HCT116 (cell line): ENCODE measurements at regions not wholly inside any gene's neighbourhood (a gene's known extent, or its start where the extent isn't known, plus 50 kb on each side); places are given as distances from the start of the nearest gene placed in this dataset.

Source experiments
- ATAC-seq: fragments of 200-7000 bp; cut with Tn5 transposase; 2 replicates; pipeline ENCODE4 v1.9.1; 2020; ENCODE audit warnings: mild to moderate bottlenecking, moderate library complexity
- BruUV-seq: library from RNA; stranded (reverse); fragments of 400-500 nt; replicated peaks from 2 replicates; lab custom pipeline; 2021; lab: Mats Ljungman, UMichigan
- CTCF ChIA-PET: fragments of 300-600 bp; sonication (Branson Sonifier 250); formaldehyde crosslinking; loops from one replicate; lab custom pipeline; 2021; ENCODE audit warnings: antibody characterized with exemption; lab: Charles Lee
- POLR2A ChIA-PET: fragments of 300-600, 350-600 bp; sonication (Branson Sonifier 250); formaldehyde crosslinking; loops from one replicate; lab custom pipeline; 2021; ENCODE audit warnings: antibody characterized with exemption; lab: Charles Lee
- RAD21 ChIA-PET, 2 experiments: fragments of 300-600 bp; sonication (Branson Sonifier 250); formaldehyde crosslinking; loops; one replicate each; lab custom pipeline; 2023; ENCODE audit warnings: low total read pairs in 2 of 2; ENCODE audit not compliant: uncharacterized antibody in 2 of 2, unreplicated experiment in 2 of 2, low non-redundant PET in 1 of 2; lab: Charles Lee
- DNase-seq: peaks from one replicate; pipeline ENCODE4 v3.0.0-alpha.2; 2010; ENCODE audit warnings: low read depth, low spot score
- H2AFZ ChIP-seq: fragments of 200-600 bp; shearing (Covaris generic), sonication (generic); 2 replicates; pipeline ENCODE4 v1.6.1; 2017; ENCODE audit warnings: low read depth, mixed run types, mixed read lengths, antibody characterized with exemption, low read length; ENCODE audit not compliant: poor library complexity, severe bottlenecking
- H3K27ac ChIP-seq: 2 replicates; pipeline ENCODE4 v1.5.1; 2012; ENCODE audit warnings: low read depth, low read length
- H3K27me3 ChIP-seq: fragments of 200-600 bp; sonication (generic); 2 replicates; pipeline ENCODE4 v1.6.1; 2016; ENCODE audit warnings: mixed run types, low read length, mixed read lengths; ENCODE audit not compliant: insufficient read depth
- H3K36me3 ChIP-seq, 2 experiments: fragments of 200-500 bp in 1 of 2; fragments of 200-600 bp in 1 of 2; sonication (Bioruptor generic) in 1 of 2; sonication (generic) in 1 of 2; 2 replicates each; pipeline versions ENCODE4 v1.5.1 to v1.6.1; 2014 to 2016; ENCODE audit warnings: low read length in 2 of 2, inconsistent platforms in 1 of 2, mixed read lengths in 1 of 2, mixed run types in 1 of 2; ENCODE audit not compliant: insufficient read depth in 2 of 2, control insufficient read depth in 1 of 2
- H3K4me1 ChIP-seq, 2 experiments: fragments of 200-600 bp in 1 of 2; sonication (generic) in 1 of 2; 2 replicates each; pipeline versions ENCODE4 v1.5.1 to v1.6.1; 2012 to 2017; ENCODE audit warnings: low read length in 2 of 2, inconsistent platforms in 1 of 2, mild to moderate bottlenecking in 1 of 2, mixed read lengths in 1 of 2, mixed run types in 1 of 2, moderate library complexity in 1 of 2; ENCODE audit not compliant: insufficient read depth in 2 of 2, control insufficient read depth in 1 of 2
- H3K4me2 ChIP-seq: fragments of 200-600 bp; sonication (generic); 2 replicates; pipeline ENCODE4 v1.6.1; 2017; ENCODE audit warnings: mixed run types, low read length, mixed read lengths
- H3K4me3 ChIP-seq, 2 experiments: fragments of 200-600 bp in 1 of 2; sonication (generic) in 1 of 2; replicated peaks in 1 of 2; 2 replicates each; pipeline ENCODE4 v1.5.1; 2011 to 2016; ENCODE audit warnings: low read length in 2 of 2, control low read depth in 1 of 2, low read depth in 1 of 2, mild to moderate bottlenecking in 1 of 2, mixed read lengths in 1 of 2, mixed run types in 1 of 2
- H3K79me2 ChIP-seq: fragments of 200-600 bp; sonication (generic); 2 replicates; pipeline ENCODE4 v1.6.1; 2017; ENCODE audit warnings: mild to moderate bottlenecking, mixed run types, low read length, moderate library complexity, mixed read lengths; ENCODE audit not compliant: insufficient read depth
- H3K9ac ChIP-seq: fragments of 200-600 bp; sonication (generic); 2 replicates; pipeline ENCODE4 v1.6.1; 2016; ENCODE audit warnings: low read length, mixed read lengths
- H3K9me2 ChIP-seq: fragments of 200-600 bp; sonication (generic), shearing (Covaris generic); 2 replicates; pipeline ENCODE4 v1.6.1; 2017; ENCODE audit warnings: mixed run types, mild to moderate bottlenecking, moderate library complexity; ENCODE audit not compliant: insufficient read depth
- H3K9me3 ChIP-seq, 2 experiments: fragments of 200-500 bp in 1 of 2; fragments of 200-600 bp in 1 of 2; sonication (Bioruptor generic) in 1 of 2; sonication (generic) in 1 of 2; 2 replicates each; pipeline ENCODE4 v1.6.1; 2014 to 2017; ENCODE audit warnings: low read length in 2 of 2, mixed read lengths in 2 of 2, inconsistent platforms in 1 of 2, low read depth in 1 of 2, mild to moderate bottlenecking in 1 of 2, mixed run types in 1 of 2, moderate library complexity in 1 of 2; ENCODE audit not compliant: control insufficient read depth in 1 of 2, insufficient read depth in 1 of 2
- H4K20me1 ChIP-seq: fragments of 200-600 bp; sonication (generic), shearing (Covaris generic); 2 replicates; pipeline ENCODE4 v1.6.1; 2017; ENCODE audit warnings: mixed run types, mild to moderate bottlenecking, moderate library complexity; ENCODE audit not compliant: insufficient read depth
- CEBPB ChIP-seq: IDR thresholded peaks from 2 replicates; pipeline ENCODE4 v1.6.1; 2012; ENCODE audit warnings: low read depth
- JUND ChIP-seq: IDR thresholded peaks from 2 replicates; pipeline ENCODE4 v1.6.1; 2012
- POLR2AphosphoS5 ChIP-seq: IDR thresholded peaks from 2 replicates; pipeline ENCODE4 v1.6.1; 2011; ENCODE audit warnings: mild to moderate bottlenecking, low read depth, low read length, moderate library complexity
- ZNF274 ChIP-seq: fragments of 200-500 bp; sonication (Bioruptor generic); IDR thresholded peaks from 2 replicates; pipeline ENCODE4 v1.6.1; 2014; ENCODE audit warnings: mild to moderate bottlenecking, low read depth, low read length, inconsistent platforms
- intact Hi-C: fragments of 100-400 bp; cut with micrococcal nuclease; formaldehyde crosslinking; loops from 2 replicates; pipeline ENCODE4 v1.10.0; 2022
- TF ChIP-seq, protein P1 (sequence below): IDR thresholded peaks from 2 replicates; pipeline ENCODE4 v1.6.1; 2012; ENCODE audit warnings: low read depth
- TF ChIP-seq, protein P2 (sequence below), 3 experiments: fragments of 200-600 bp in 1 of 3; sonication (generic) in 1 of 3; IDR thresholded peaks in 2 of 3; conservative IDR thresholded peaks in 1 of 3; 2 replicates each; pipeline ENCODE4 v1.5.1; 2012 to 2017; ENCODE audit warnings: low read depth in 2 of 3, low read length in 2 of 3, antibody characterized with exemption in 1 of 3, borderline replicate concordance in 1 of 3, control low read depth in 1 of 3, mild to moderate bottlenecking in 1 of 3, mixed read lengths in 1 of 3, mixed run types in 1 of 3, moderate library complexity in 1 of 3; ENCODE audit not compliant: insufficient read depth in 1 of 3
- TF ChIP-seq, protein P3 (sequence below): IDR thresholded peaks from 2 replicates; pipeline ENCODE4 v1.6.1; 2011; ENCODE audit warnings: mild to moderate bottlenecking, low read length, moderate library complexity; ENCODE audit not compliant: insufficient replicate concordance; ENCODE audit errors: extremely low read depth
- TF ChIP-seq, protein P4 (sequence below): IDR thresholded peaks from 2 replicates; pipeline ENCODE4 v1.6.1; 2012

GRCh38 chr2:64860936-64861335, 128.3 kb upstream of the SLC1A4 start (continued):
- TF ChIP-seq, protein P1, sequence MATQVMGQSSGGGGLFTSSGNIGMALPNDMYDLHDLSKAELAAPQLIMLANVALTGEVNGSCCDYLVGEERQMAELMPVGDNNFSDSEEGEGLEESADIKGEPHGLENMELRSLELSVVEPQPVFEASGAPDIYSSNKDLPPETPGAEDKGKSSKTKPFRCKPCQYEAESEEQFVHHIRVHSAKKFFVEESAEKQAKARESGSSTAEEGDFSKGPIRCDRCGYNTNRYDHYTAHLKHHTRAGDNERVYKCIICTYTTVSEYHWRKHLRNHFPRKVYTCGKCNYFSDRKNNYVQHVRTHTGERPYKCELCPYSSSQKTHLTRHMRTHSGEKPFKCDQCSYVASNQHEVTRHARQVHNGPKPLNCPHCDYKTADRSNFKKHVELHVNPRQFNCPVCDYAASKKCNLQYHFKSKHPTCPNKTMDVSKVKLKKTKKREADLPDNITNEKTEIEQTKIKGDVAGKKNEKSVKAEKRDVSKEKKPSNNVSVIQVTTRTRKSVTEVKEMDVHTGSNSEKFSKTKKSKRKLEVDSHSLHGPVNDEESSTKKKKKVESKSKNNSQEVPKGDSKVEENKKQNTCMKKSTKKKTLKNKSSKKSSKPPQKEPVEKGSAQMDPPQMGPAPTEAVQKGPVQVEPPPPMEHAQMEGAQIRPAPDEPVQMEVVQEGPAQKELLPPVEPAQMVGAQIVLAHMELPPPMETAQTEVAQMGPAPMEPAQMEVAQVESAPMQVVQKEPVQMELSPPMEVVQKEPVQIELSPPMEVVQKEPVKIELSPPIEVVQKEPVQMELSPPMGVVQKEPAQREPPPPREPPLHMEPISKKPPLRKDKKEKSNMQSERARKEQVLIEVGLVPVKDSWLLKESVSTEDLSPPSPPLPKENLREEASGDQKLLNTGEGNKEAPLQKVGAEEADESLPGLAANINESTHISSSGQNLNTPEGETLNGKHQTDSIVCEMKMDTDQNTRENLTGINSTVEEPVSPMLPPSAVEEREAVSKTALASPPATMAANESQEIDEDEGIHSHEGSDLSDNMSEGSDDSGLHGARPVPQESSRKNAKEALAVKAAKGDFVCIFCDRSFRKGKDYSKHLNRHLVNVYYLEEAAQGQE: no peak

DNA sequence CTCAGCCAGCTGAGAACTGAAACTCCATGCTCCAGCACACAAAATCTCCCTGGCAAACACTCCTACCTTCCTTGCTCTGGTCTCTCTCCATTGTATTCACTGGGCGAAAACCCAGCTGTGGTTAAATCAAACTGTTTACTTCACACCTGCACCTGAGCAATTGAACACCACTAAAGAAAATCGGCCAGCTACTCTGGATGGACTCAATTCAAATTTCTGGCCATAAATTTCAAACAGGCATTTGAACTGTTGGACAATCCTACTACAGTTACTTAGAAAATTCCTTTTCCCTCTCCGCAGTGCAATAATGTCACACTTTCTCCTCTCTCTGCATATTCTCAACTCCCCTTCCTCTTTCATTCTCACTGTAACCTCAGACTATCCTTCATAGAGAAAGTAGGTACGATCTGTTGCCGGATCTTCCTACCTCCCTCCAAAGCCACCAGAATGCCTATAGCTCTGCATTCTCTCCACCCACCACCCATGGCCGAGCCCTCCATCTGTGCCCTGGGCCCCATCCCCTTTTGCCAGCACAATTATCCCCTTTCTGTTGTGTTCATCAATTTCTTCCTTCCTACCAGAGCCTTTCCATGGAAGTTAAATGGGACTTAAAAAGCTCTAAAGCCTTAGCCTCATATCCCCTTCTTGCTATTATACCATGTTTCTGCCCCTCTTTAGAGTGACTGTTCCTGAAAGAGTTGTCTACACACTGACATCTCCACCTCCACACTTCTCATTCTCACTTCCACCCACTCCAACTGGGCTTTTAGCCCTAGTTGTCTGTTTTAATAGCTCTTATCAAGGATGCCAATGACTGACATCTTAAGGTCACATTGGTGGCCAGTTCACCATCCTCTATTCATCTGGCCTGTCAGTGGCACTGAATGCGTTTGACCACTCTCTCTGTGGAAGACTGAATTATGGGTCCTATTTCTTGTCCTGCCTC, 127.5 kb upstream of the SLC1A4 start:
- no peaks in the 10 kb centered on the region for H3K36me3 ChIP-seq
- no peak overlapping the region for H3K9ac ChIP-seq
- no TSS peak for BruUV-seq
- peak overlapping the region; percentile 26 for H3K4me2 ChIP-seq
- no peaks in the 10 kb centered on the region for H3K27me3 ChIP-seq
- ATAC-seq (no peak), DNase-seq (no peak)
- no peak overlapping the region for H3K27ac ChIP-seq
- intact Hi-C loops: no loop called here
- H3K79me2 ChIP-seq: no peaks in the 10 kb centered on the region
- RAD21 ChIA-PET: interaction anchor here in 1 of 2 experiments (1.8 kb wide), 1 partner anchor 23 kb away, joined by 7 read pairs; no protein-coding TSS in a partner anchor
- H2AFZ ChIP-seq: no peak overlapping the region
- peaks cover 44 to 95% of the 10 kb centered on the region in 2 experiments for H3K4me1 ChIP-seq
- no peaks in the 10 kb centered on the region for H4K20me1 ChIP-seq
- no peak overlapping the region for H3K4me3 ChIP-seq
- H3K9me3 ChIP-seq: peaks cover 0 to 11% of the 10 kb centered on the region in 2 experiments; a peak in 1 of 4 replicates
- POLR2A ChIA-PET: interaction anchor here (0.7 to 3.1 kb wide), 3 partner anchors 23 to 208 kb away, joined by 3 to 16 read pairs (median 5); partner anchors contain the start of gene SERTAD2
- H3K9me2 ChIP-seq: no peaks in the 10 kb centered on the region
- CTCF ChIA-PET: interaction anchor here (1.4 kb wide), 1 partner anchor 339 kb away, joined by 3 read pairs; no protein-coding TSS in a partner anchor
- TF ChIP-seq POLR2AphosphoS5 (no peak), CEBPB (no peak), JUND (no peak), ZNF274 (no peak)
- TF ChIP-seq, protein P2, sequence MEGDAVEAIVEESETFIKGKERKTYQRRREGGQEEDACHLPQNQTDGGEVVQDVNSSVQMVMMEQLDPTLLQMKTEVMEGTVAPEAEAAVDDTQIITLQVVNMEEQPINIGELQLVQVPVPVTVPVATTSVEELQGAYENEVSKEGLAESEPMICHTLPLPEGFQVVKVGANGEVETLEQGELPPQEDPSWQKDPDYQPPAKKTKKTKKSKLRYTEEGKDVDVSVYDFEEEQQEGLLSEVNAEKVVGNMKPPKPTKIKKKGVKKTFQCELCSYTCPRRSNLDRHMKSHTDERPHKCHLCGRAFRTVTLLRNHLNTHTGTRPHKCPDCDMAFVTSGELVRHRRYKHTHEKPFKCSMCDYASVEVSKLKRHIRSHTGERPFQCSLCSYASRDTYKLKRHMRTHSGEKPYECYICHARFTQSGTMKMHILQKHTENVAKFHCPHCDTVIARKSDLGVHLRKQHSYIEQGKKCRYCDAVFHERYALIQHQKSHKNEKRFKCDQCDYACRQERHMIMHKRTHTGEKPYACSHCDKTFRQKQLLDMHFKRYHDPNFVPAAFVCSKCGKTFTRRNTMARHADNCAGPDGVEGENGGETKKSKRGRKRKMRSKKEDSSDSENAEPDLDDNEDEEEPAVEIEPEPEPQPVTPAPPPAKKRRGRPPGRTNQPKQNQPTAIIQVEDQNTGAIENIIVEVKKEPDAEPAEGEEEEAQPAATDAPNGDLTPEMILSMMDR (IDR thresholded peaks at IDR 0.05 in 2 of 3, conservative IDR thresholded peaks at IDR 0.05 in 1 of 3; ENCODE audit: borderline replicate concordance in 1 of 3, insufficient read depth in 1 of 3, low read depth in 2 of 3, low read length in 2 of 3): no peak
- TF ChIP-seq, protein P3, sequence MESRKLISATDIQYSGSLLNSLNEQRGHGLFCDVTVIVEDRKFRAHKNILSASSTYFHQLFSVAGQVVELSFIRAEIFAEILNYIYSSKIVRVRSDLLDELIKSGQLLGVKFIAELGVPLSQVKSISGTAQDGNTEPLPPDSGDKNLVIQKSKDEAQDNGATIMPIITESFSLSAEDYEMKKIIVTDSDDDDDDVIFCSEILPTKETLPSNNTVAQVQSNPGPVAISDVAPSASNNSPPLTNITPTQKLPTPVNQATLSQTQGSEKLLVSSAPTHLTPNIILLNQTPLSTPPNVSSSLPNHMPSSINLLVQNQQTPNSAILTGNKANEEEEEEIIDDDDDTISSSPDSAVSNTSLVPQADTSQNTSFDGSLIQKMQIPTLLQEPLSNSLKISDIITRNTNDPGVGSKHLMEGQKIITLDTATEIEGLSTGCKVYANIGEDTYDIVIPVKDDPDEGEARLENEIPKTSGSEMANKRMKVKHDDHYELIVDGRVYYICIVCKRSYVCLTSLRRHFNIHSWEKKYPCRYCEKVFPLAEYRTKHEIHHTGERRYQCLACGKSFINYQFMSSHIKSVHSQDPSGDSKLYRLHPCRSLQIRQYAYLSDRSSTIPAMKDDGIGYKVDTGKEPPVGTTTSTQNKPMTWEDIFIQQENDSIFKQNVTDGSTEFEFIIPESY: no peak
- TF ChIP-seq, protein P1: no peak
- TF ChIP-seq, protein P4, sequence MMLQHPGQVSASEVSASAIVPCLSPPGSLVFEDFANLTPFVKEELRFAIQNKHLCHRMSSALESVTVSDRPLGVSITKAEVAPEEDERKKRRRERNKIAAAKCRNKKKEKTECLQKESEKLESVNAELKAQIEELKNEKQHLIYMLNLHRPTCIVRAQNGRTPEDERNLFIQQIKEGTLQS: no peak
